ENCODE measurements at regions not wholly inside any gene's neighbourhood (a gene's known extent, or its start where the extent isn't known, plus 50 kb on each side); places are given as distances from the start of the nearest gene placed in this dataset.

- Mint-ChIP-seq H3K36me3 (no peaks in the 10 kb centered on the region), H3K27ac (no peak overlapping the region), H3K4me1 (no peaks in the 10 kb centered on the region), H3K4me3 (no peak overlapping the region), H3K27me3 (no peaks in the 10 kb centered on the region), H3K9me3 (no peaks in the 10 kb centered on the region)
- no peak for DNase-seq
- no peak for ATAC-seq (ENCODE audit: low read depth in 2 of 2)
Measured at GRCh38 chr6:79431537-79431933, 105.7 kb downstream of the LCA5 start.

GRCh38 chr6:79430913-79431536 is 106.2 kb downstream of the LCA5 start:
- DNase-seq (no peak), ATAC-seq (ENCODE audit: low read depth in 2 of 2) (no peak)
- Mint-ChIP-seq H3K4me1 (no peaks in the 10 kb centered on the region), H3K36me3 (no peaks in the 10 kb centered on the region), H3K27ac (no peak overlapping the region), H3K9me3 (no peaks in the 10 kb centered on the region), H3K4me3 (no peak overlapping the region), H3K27me3 (no peaks in the 10 kb centered on the region)

GRCh38 chr6:79427721-79428120 is 109.5 kb downstream of the LCA5 start:
- ATAC-seq (ENCODE audit: low read depth in 2 of 2), result no peak
- Mint-ChIP-seq H3K9me3 (no peaks in the 10 kb centered on the region), H3K36me3 (no peaks in the 10 kb centered on the region), H3K4me3 (no peak overlapping the region), H3K27me3 (no peaks in the 10 kb centered on the region), H3K4me1 (no peaks in the 10 kb centered on the region), H3K27ac (no peak overlapping the region)
- no peak for DNase-seq

- no peaks in the 10 kb centered on the region for H3K27me3 Mint-ChIP-seq
Measured at GRCh38 chr6:79426625-79427278, 110.5 kb downstream of the LCA5 start.

GRCh38 chr6:79425589-79426311 is 111.5 kb downstream of the LCA5 start:
- Mint-ChIP-seq H3K36me3 (no peaks in the 10 kb centered on the region), H3K4me1 (no peaks in the 10 kb centered on the region), H3K4me3 (no peak overlapping the region), H3K27me3 (no peaks in the 10 kb centered on the region), H3K27ac (peak overlapping the region in 1 of 6 donors; percentile 44), H3K9me3 (no peaks in the 10 kb centered on the region)
- ATAC-seq (ENCODE audit: low read depth in 2 of 2), result no peak
- DNase-seq, result no peak

More at GRCh38 chr6:79426625-79427278, 110.5 kb downstream of the LCA5 start:
- Mint-ChIP-seq H3K27ac (no peak overlapping the region), H3K9me3 (no peaks in the 10 kb centered on the region), H3K36me3 (no peaks in the 10 kb centered on the region), H3K4me1 (no peaks in the 10 kb centered on the region), H3K4me3 (no peak overlapping the region)
- no peak for ATAC-seq (ENCODE audit: low read depth in 2 of 2)
- no peak for DNase-seq

GRCh38 chr6:79423216-79423615 is 114.0 kb downstream of the LCA5 start:
- Mint-ChIP-seq H3K27ac (no peak overlapping the region), H3K36me3 (no peaks in the 10 kb centered on the region), H3K4me1 (no peaks in the 10 kb centered on the region), H3K27me3 (no peaks in the 10 kb centered on the region), H3K4me3 (no peak overlapping the region), H3K9me3 (no peaks in the 10 kb centered on the region)
- ATAC-seq (ENCODE audit: low read depth in 2 of 2) (no peak), DNase-seq (no peak)

GRCh38 chr6:79422666-79423065 is 114.6 kb downstream of the LCA5 start:
- H3K27ac Mint-ChIP-seq, result no peak overlapping the region
- H3K4me1 Mint-ChIP-seq, result no peaks in the 10 kb centered on the region
- no peak for DNase-seq
- ATAC-seq (ENCODE audit: low read depth in 2 of 2), result no peak
- no peaks in the 10 kb centered on the region for H3K36me3 Mint-ChIP-seq
- no peaks in the 10 kb centered on the region for H3K27me3 Mint-ChIP-seq
- no peak overlapping the region for H3K4me3 Mint-ChIP-seq
- no peaks in the 10 kb centered on the region for H3K9me3 Mint-ChIP-seq

GRCh38 chr6:79421707-79422484 is 115.3 kb downstream of the LCA5 start:
- Mint-ChIP-seq H3K36me3 (no peaks in the 10 kb centered on the region), H3K27ac (no peak overlapping the region), H3K9me3 (no peaks in the 10 kb centered on the region), H3K27me3 (no peaks in the 10 kb centered on the region), H3K4me1 (no peaks in the 10 kb centered on the region), H3K4me3 (no peak overlapping the region)
- ATAC-seq (ENCODE audit: low read depth in 2 of 2) (no peak), DNase-seq (no peak)

GRCh38 chr6:79421001-79421411 is 116.2 kb downstream of the LCA5 start:
- H3K27me3 Mint-ChIP-seq, result no peaks in the 10 kb centered on the region
- no peak for ATAC-seq (ENCODE audit: low read depth in 2 of 2)
- H3K36me3 Mint-ChIP-seq, result no peaks in the 10 kb centered on the region
- H3K4me3 Mint-ChIP-seq, result no peak overlapping the region
- H3K9me3 Mint-ChIP-seq, result no peaks in the 10 kb centered on the region
- no peak overlapping the region for H3K27ac Mint-ChIP-seq
- DNase-seq, result no peak
- H3K4me1 Mint-ChIP-seq, result no peaks in the 10 kb centered on the region

- H3K27ac Mint-ChIP-seq, result no peak overlapping the region
- H3K4me3 Mint-ChIP-seq, result no peak overlapping the region
- no peaks in the 10 kb centered on the region for H3K36me3 Mint-ChIP-seq
- ATAC-seq (ENCODE audit: low read depth in 2 of 2) (no peak), DNase-seq (no peak)
- H3K9me3 Mint-ChIP-seq, result no peaks in the 10 kb centered on the region
- H3K4me1 Mint-ChIP-seq, result no peaks in the 10 kb centered on the region
- no peaks in the 10 kb centered on the region for H3K27me3 Mint-ChIP-seq
Measured at GRCh38 chr6:79420054-79420453, 117.2 kb downstream of the LCA5 start.

GRCh38 chr6:79416931-79417330 is 120.3 kb downstream of the LCA5 start:
- DNase-seq, result no peak
- Mint-ChIP-seq H3K4me1 (no peaks in the 10 kb centered on the region), H3K27ac (peak overlapping the region in 1 of 6 donors; percentile 5), H3K4me3 (no peak overlapping the region), H3K36me3 (no peaks in the 10 kb centered on the region), H3K9me3 (no peaks in the 10 kb centered on the region), H3K27me3 (no peaks in the 10 kb centered on the region)
- no peak for ATAC-seq (ENCODE audit: low read depth in 2 of 2)

- Mint-ChIP-seq H3K27ac (no peak overlapping the region), H3K36me3 (no peaks in the 10 kb centered on the region), H3K4me3 (no peak overlapping the region), H3K27me3 (no peaks in the 10 kb centered on the region), H3K9me3 (no peaks in the 10 kb centered on the region), H3K4me1 (no peaks in the 10 kb centered on the region)
- no peak for DNase-seq
- ATAC-seq (ENCODE audit: low read depth in 2 of 2), result no peak
Measured at GRCh38 chr6:79413562-79414002, 123.6 kb downstream of the LCA5 start.

GRCh38 chr6:79410806-79411205 is 126.4 kb downstream of the LCA5 start:
- Mint-ChIP-seq H3K27ac (no peak overlapping the region), H3K4me1 (no peaks in the 10 kb centered on the region), H3K9me3 (no peaks in the 10 kb centered on the region), H3K27me3 (no peaks in the 10 kb centered on the region), H3K36me3 (no peaks in the 10 kb centered on the region), H3K4me3 (no peak overlapping the region)
- DNase-seq, result no peak
- no peak for ATAC-seq (ENCODE audit: low read depth in 2 of 2)

All from naive B cell (primary cell).